ENCODE measurements at regions not wholly inside any gene's neighbourhood (a gene's known extent, or its start where the extent isn't known, plus 50 kb on each side); places are given as distances from the start of the nearest gene placed in this dataset.

DNA sequence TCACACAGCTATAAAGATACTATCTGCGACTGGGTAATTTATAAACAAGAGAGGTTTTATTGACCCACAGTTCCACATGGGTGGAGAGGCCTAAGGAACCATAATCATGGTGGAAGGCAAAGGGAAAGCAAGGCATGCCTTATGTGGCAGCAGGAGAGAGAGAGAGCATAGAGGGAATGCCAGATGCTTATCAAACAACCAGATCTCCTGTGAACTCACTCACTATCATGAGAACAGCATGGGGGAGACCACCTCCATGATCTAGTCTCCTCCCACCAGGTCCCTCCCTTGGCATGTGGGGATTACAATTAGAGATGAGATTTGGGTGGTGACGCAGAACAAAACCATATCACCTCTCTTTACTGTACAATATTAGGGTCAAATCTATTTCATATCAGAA, 1101.6 kb upstream of the RAG2 start:
- no peak for DNase-seq (ENCODE audit: extremely low read depth in 1 of 2, low read depth in 1 of 2)

DNA sequence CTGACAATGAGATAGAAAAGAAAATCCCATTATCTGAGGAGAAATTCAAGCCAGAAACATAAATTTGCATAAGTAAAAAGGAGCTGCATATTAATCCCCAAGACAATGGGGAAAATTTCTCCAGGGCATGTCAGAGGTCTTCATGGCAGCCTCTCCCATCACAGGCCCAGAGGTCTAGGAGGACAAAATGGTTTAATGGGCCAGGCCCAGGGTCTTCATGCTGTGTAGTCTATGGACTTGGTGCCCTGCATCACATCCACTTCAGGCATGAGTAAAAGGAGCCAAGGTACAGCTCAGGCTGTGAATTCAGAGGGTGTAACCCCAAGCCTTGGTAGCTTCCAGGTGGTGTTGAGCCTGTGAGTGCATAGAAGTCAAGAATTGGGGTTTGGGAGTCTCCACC, 1097.2 kb upstream of the RAG2 start:
- DNase-seq (ENCODE audit: extremely low read depth in 1 of 2, low read depth in 1 of 2): no peak

DNA sequence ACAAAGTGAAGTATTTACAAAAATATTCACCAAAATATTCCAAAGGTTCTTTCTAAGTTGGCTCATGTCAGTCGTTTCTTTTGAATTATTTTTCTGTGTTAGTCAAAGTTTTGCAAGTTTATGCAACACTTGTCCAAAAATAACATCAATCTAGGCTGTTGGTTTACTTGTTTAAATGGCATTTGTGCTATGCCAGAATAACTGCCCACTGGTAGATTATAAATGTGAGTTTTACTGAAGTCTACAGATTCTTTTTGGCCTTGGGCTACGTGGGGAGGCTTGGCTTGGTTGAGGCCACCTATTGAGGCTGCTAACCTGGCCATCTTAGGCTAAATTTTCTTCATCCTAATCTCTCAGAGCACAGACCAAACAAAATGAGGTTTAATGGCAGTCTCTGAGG, 1091.9 kb upstream of the RAG2 start:
- no peak for DNase-seq (ENCODE audit: extremely low read depth in 1 of 2, low read depth in 1 of 2)

GRCh38 chr11:37688456-37688855, 1090.4 kb upstream of the RAG2 start:
- no peak for DNase-seq (ENCODE audit: extremely low read depth in 1 of 2, low read depth in 1 of 2)

GRCh38 chr11:37687130-37687529, 1089.1 kb upstream of the RAG2 start:
- DNase-seq (ENCODE audit: extremely low read depth in 1 of 2, low read depth in 1 of 2): no peak

DNA sequence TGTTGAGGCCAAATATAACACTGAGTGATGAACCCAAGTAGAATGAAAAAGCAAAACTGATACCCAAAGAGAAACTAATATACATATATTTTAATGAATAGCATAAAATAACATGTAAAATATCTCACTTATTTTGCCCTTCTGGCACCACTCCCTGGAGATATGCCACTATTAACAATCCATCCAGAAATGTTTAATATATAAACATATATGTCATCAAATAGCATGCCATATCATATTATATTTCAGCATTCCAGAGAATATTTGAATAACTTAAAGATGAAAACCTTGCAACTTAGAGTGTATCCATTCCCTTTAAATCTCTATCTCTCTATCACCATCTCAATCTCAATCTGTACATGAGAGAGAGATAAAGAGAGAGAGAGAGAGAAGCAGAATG, 1073.3 kb upstream of the RAG2 start:
- no peak for DNase-seq (ENCODE audit: extremely low read depth in 1 of 2, low read depth in 1 of 2)

DNA sequence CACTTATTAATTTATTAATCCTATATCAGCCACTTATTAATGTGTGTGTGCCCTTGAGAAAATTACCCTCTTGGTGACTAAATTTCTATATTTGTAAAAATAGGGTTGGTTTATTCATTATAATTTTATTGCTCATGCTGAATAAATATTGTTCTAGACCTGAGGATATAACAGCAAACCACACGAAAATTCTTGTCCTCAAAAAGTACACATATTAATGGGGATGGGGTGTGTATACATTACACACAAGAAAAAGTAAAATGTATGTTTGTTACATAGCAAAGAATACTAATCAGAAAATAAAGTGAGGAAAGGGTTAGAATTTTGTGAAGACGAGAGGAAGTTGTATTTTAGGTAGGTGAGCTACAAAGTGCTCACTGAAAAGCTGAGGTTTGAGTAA, 1068.9 kb upstream of the RAG2 start:
- no peak for DNase-seq (ENCODE audit: extremely low read depth in 1 of 2, low read depth in 1 of 2)

GRCh38 chr11:37657645-37658044, 1059.6 kb upstream of the RAG2 start:
- no peak for DNase-seq (ENCODE audit: extremely low read depth in 1 of 2, low read depth in 1 of 2)

DNA sequence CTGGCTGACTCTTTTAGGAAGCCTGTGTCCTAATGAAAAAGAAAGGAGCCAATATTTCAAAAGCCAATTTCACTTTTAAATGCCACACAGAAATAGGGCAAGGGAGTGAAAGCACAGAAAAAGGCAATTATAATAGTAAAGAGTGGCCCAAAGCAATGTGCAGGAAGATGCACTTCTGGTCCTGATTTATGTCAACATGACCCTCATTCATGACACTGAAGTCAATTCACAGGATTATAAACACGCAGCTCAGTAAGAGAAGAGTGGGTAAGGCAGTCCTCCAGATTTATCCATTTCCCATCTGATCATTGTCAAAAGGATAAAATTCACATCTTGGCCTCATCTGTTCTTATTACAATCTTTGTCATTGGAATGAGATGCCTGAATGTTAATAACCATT, 1049.7 kb upstream of the RAG2 start:
- DNase-seq (ENCODE audit: extremely low read depth in 1 of 2, low read depth in 1 of 2): no peak

- DNase-seq (ENCODE audit: extremely low read depth in 1 of 2, low read depth in 1 of 2): no peak
These were observed 1045.9 kb upstream of the RAG2 start for GRCh38 chr11:37643968-37644367.

DNA sequence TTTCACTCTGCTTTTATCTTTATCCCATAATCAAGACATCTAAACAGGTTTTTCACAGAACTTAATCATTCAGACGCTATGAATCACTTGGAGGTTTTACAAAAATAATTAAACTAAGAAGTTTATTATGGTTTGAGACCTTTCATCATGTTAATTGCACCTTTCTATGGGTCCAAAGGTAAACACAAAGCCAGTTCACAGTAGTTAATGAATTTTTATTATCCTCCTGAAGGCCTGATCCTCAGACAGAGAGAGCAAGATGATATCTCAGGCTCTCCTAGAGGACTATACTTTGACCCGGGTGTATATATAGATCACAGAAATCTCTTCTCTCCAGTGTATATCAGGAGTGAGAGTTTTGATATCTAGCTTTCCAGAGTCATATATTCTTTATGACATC, 1044.3 kb upstream of the RAG2 start:
- no peak for DNase-seq (ENCODE audit: extremely low read depth in 1 of 2, low read depth in 1 of 2)

- no peak for DNase-seq (ENCODE audit: extremely low read depth in 1 of 2, low read depth in 1 of 2)
These were observed 1034.7 kb upstream of the RAG2 start for GRCh38 chr11:37632748-37633147.

- no peak for DNase-seq (ENCODE audit: extremely low read depth in 1 of 2, low read depth in 1 of 2)
These were observed 1032.8 kb upstream of the RAG2 start for GRCh38 chr11:37630866-37631265.

GRCh38 chr11:37623778-37624177, 1025.7 kb upstream of the RAG2 start:
- DNase-seq (ENCODE audit: extremely low read depth in 1 of 2, low read depth in 1 of 2): no peak

DNA sequence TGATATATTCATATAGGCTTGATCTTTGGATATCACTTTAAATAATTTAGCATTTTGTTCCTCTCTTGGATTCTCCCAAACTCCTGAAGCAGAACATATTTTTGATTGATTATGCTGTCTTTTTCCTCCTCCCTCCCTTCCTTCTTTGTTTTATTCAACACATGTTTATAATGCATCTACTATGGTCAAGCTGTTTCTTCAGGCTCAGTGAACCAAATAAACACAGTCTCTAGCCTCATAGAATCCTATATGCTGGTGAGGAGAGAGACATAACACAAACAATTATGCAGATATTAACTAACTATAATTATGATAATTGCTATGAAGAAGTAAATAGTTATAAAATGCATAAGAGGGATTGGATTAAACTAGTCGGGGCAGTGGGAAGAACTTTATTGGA, 1023.6 kb upstream of the RAG2 start:
- DNase-seq (ENCODE audit: extremely low read depth in 1 of 2, low read depth in 1 of 2): no peak

DNA sequence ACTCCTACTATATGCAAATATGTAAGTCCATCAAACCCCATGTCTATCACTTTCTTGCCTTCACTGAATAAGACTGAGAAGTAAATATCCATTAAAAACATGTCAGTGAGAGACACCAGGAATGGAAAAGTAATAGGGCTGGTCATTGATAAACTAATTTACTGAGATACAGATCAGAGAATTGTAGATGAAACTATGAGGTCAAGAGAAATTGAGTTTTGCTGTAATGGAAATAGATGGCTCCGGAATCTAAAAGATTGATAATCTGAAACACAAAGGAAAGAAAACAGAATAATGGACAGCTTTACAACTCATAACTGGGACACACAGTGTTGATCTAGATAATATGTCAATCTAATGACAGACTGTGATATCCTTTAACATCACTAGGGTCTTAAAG, 1018.3 kb upstream of the RAG2 start:
- no peak for DNase-seq (ENCODE audit: extremely low read depth in 1 of 2, low read depth in 1 of 2)

DNA sequence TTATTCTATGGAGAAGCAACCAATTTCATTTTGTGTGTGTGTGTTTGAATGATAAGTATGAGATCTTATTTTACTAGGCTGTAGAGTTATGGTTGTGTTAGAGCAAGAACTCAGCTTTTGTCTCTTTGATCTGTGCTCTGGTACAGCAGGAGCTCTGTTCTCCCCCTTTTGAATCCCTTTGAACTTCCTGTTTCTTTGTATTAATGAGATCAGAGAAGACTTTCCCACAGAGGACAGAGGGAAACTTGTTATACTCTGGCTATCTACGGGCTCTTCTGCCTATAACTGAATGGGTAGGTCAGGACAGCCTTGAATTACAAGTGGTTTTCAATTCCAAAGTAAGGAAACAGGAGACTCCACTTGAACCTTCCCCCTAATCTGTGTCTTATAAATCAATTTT, 1015.0 kb upstream of the RAG2 start:
- no peak for DNase-seq (ENCODE audit: extremely low read depth in 1 of 2, low read depth in 1 of 2)

DNA sequence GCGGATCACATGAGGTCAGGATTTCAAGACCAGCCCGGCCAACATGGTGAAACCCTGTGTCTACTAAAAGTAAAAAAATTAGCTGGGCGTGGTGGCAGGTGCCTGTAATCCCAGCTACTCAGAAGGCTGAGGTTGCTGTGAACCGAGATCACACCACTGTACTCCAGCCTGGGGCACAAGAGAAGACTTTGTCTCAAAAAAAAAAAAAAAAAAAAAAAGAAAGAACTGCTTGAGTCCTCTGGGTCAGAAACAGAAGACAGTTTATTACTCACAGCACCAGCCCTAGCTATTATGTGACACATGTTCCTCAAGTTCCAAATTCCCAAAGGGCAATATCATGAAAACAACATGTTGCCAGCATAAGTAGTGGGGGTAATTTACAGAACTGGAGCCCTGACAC, 1014.1 kb upstream of the RAG2 start:
- DNase-seq (ENCODE audit: extremely low read depth in 1 of 2, low read depth in 1 of 2): no peak

DNA sequence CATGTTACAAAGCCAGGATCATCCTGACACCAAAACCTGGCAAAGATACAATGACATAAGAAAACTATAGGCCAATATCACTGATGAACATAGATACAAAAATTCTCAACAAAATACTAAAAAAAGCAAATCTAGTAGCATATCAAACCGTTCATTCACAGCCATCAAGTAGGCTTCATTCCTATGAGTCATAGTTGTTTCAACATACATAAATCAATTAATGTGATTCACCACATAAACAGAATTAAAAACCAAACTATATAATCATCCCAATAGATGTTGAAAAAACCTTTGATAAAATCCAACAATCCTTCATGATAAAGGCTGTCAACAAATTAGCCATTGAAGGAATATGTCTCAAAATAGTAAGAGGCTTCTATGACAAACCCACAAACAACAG, 1007.2 kb upstream of the RAG2 start:
- no peak for DNase-seq (ENCODE audit: extremely low read depth in 1 of 2, low read depth in 1 of 2)

DNA sequence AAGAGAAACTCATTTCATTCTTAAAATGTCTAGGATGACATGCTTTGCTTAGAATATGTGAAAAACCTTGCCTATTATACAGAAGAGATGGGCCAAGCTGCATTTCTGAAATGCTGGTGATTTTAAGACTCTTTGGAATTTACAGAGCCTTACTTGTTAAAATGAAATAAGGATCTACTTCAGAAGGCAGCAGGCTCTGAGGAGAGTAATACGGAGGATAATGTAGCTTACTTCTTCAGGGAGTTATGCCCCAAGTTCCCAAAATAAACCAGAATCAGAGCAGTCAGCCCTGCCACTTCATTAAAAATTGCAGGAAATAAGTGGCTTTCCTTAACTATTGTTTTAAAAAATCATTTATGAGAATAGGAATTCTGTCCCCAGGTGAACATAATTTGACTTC, 1000.3 kb upstream of the RAG2 start:
- no peak for DNase-seq (ENCODE audit: extremely low read depth in 1 of 2, low read depth in 1 of 2)

DNA sequence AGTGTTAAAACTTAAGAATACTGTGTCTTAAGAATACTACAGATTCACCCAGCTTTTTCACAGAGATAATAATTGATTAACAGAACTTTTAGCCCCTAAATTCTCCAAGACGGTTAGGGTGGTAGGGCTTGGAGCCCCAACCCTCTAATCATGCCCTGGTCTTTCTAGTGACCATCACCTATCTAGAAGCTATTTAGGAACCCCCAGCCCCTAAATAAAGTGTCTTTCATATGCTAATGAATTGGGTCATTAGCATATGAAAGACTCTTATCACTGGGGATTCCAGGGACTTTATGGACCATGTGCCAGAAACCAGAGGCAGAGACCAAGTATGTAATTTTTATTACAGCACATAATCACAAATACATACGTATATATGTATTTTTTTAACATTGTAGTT, 999.7 kb upstream of the RAG2 start:
- no peak for DNase-seq (ENCODE audit: extremely low read depth in 1 of 2, low read depth in 1 of 2)

DNA sequence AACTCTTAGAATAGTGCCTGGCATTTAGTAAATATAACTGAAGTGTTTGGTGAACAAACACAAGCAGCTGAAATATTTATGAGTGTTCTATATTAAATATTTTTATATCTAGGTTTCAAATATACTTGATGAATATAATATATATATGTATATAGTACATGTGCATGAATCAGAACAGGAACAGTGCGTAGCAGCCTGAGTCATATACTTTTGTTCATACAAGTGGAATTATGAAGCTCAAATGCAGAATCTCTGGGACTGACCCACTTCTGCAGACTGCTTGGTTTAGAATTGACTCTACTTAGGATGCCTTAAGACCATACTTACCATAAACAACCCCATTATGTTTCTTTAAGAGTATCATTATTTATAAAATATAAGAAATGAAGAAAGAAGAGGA, 997.8 kb upstream of the RAG2 start:
- no peak for DNase-seq (ENCODE audit: extremely low read depth in 1 of 2, low read depth in 1 of 2)

DNA sequence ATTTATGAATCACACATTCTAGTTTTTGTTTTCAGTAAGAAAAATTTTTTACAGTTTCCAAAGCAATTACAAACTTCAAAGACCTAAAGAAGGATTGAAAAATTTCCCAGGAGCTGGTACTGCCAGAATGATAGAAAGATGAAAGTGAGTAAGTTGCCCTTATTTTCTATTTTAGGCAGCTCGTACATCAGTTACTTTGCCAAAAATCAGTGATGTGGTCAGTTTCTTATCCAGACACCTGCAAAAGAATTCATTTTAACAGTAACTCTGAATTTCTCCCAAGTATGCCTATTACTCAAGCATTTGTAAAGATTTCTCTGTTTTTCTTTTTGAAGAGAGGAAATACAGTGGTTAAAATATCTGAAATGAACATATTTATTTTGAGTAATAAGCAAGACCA, 976.3 kb upstream of the RAG2 start:
- no peak for DNase-seq (ENCODE audit: extremely low read depth in 1 of 2, low read depth in 1 of 2)

All from stimulated activated CD8-positive, alpha-beta memory T cell treated with anti-CD3 and anti-CD28 coated beads, Interleukin-7, amount 100 ng/mL, for 48 hours (primary cell).